ENCODE measurements at regions not wholly inside any gene's neighbourhood (a gene's known extent, or its start where the extent isn't known, plus 50 kb on each side); places are given as distances from the start of the nearest gene placed in this dataset.

DNA sequence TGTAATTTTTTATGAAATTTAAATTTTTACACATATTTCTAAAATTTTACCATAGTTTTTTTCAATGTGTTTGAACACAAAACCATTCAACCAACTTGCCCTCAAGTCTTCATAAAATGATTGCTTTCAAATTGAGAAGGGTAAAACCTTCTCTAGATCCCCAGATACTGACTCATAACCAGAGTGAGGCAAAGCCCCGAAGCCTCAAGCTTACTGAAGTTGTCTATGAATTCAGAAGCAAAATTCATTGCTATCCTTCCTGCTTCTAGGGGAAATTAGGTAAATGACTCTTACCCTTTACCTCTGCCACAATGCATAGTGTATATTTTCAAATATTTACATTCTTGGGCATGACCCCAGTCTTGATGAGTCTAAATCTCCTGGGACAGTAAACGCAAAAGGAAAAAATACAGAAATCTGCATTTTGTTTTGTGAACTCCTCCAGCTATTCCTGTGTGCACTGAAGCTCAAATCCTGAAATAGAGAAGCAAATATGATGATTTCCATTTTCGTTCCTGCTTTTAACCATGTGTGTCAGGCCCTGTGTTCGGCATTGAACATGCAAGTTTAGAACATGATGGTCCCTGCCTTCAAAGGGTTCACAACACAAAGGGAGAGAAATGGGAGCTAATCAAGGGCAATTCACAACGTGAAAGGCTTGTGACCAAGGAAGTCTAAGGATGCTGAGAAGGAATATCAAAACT, 246.3 kb downstream of the SUCLG1 start:
- no peak for DNase-seq (ENCODE audit: low read depth in 2 of 2)
- TF ChIP-seq, protein P1, sequence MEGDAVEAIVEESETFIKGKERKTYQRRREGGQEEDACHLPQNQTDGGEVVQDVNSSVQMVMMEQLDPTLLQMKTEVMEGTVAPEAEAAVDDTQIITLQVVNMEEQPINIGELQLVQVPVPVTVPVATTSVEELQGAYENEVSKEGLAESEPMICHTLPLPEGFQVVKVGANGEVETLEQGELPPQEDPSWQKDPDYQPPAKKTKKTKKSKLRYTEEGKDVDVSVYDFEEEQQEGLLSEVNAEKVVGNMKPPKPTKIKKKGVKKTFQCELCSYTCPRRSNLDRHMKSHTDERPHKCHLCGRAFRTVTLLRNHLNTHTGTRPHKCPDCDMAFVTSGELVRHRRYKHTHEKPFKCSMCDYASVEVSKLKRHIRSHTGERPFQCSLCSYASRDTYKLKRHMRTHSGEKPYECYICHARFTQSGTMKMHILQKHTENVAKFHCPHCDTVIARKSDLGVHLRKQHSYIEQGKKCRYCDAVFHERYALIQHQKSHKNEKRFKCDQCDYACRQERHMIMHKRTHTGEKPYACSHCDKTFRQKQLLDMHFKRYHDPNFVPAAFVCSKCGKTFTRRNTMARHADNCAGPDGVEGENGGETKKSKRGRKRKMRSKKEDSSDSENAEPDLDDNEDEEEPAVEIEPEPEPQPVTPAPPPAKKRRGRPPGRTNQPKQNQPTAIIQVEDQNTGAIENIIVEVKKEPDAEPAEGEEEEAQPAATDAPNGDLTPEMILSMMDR (IDR thresholded peaks at IDR 0.05; ENCODE audit: low read depth, low read length), result no peak
- no peak overlapping the region for H3K4me3 ChIP-seq (replicated peaks in 1 of 2; ENCODE audit: low read depth in 2 of 2, low read length in 2 of 2)

DNA sequence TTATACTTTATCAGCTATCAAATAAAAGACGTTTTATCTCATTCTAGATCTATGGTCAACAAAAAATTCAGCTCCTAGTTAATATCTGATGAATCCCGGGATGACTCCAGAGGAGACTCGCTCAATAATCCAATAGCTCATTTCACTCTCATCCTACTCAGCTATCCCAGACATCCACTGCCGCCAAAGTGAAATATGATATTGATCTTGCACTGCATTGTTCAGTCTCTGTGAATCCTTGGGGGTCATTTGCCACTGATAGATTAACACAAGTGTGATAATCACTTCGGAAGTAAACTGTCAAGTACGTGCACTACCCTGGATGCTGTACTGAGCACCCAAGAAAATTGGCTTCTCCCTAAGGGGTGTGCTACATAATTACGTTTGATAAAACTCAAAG, 249.1 kb downstream of the SUCLG1 start:
- TF ChIP-seq, protein P1 (IDR thresholded peaks at IDR 0.05; ENCODE audit: low read depth, low read length), result no peak
- H3K4me3 ChIP-seq (replicated peaks in 1 of 2; ENCODE audit: low read depth in 2 of 2, low read length in 2 of 2), result no peak overlapping the region
- no peak for DNase-seq (ENCODE audit: low read depth in 2 of 2)

DNA sequence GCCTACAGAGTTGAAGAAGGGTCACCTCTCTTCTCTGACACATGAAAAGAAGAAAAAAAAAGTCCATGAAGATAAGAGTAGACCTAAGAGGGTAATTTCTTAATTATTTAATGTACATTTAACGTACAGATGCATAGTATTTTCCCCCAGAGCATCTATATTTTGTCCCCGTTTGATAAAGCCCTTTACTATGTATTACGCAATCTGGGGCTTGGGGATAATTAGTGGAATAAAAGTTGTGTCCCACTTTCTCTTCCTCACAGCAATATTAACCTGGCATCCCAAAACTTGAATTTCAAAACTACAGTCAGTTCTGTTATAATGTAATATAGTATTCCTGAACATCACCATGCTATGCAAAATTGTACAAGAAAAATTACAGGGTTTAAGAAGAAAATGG, 254.1 kb downstream of the SUCLG1 start:
- TF ChIP-seq, protein P1 (IDR thresholded peaks at IDR 0.05; ENCODE audit: low read depth, low read length), result no peak
- no peak overlapping the region for H3K4me3 ChIP-seq (replicated peaks in 1 of 2; ENCODE audit: low read depth in 2 of 2, low read length in 2 of 2)
- no peak for DNase-seq (ENCODE audit: low read depth in 2 of 2)

DNA sequence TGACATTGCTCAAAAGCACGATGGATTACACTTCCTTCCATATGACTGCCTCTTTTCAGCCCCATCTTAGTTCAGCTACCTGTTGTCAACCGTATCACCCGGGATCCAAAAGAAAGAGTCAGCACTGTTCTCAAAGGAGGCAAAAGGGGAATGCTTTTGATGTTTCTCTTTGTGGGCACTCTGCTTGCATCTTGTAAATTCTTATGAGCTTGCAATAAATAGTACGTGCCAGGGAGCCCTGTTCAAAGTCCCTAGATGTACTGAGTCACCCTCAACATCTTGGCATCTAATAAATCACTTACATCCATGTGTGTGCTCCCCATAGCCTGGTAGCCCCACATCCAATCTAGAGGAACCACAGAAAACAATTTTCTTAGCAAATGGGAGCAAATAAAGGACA, 256.9 kb downstream of the SUCLG1 start:
- no peak overlapping the region for H3K4me3 ChIP-seq (replicated peaks in 1 of 2; ENCODE audit: low read depth in 2 of 2, low read length in 2 of 2)
- TF ChIP-seq, protein P1 (IDR thresholded peaks at IDR 0.05; ENCODE audit: low read depth, low read length), result no peak
- DNase-seq (ENCODE audit: low read depth in 2 of 2), result no peak

DNA sequence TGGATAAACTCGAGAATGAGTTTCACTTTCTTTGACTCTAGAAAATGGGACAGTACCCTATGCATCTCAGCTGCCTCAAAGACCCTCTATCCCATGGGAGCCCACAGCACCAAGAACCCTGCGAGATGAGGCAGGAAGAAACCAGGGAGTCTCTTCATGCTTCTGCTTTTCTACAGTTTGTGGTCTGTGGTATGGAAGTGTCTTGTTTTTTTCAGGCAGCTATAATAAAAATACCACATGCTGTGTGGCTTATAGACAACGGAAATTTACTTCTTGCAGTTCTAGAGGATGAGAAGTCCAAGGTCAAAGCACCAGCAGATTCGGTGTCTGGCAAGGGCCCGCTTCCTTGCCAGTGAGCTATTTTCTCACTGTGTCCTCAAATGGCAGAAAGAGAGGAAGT, 257.9 kb downstream of the SUCLG1 start:
- TF ChIP-seq, protein P1 (IDR thresholded peaks at IDR 0.05; ENCODE audit: low read depth, low read length), result no peak
- DNase-seq (ENCODE audit: low read depth in 2 of 2), result no peak
- H3K4me3 ChIP-seq (replicated peaks in 1 of 2; ENCODE audit: low read depth in 2 of 2, low read length in 2 of 2), result no peak overlapping the region

DNA sequence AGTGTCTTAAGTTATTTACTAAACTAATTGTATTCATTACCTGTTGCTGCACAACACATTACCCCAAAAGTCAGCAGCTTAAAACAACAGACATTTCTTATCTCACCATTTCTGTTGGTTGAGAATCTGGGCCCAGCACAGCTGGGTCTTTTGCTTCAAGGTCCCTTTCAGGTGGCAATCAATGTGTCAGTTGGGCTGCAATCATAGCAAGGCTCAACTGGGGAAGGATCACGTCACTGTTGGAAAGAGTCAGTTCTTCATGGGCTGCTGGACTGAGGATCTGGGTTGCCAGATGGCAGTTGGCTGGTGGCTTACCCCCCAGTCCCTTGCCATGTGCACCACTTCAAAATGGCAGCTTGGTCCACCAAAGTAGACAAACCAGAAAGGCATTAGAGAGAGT, 261.2 kb downstream of the SUCLG1 start:
- no peak overlapping the region for H3K4me3 ChIP-seq (replicated peaks in 1 of 2; ENCODE audit: low read depth in 2 of 2, low read length in 2 of 2)
- TF ChIP-seq, protein P1 (IDR thresholded peaks at IDR 0.05; ENCODE audit: low read depth, low read length), result no peak
- DNase-seq (ENCODE audit: low read depth in 2 of 2), result no peak
